SK-N-DZ (cell line): ENCODE measurements at regions not wholly inside any gene's neighbourhood (a gene's known extent, or its start where the extent isn't known, plus 50 kb on each side); places are given as distances from the start of the nearest gene placed in this dataset.
A peak's percentile ranks its signal among the peaks of the same experiment; 100 is the strongest.

ENCODE experiments used
- DNase-seq: peaks from one replicate; pipeline ENCODE4 v3.0.0-alpha.2; 2015; ENCODE audit warnings: low spot score

DNA sequence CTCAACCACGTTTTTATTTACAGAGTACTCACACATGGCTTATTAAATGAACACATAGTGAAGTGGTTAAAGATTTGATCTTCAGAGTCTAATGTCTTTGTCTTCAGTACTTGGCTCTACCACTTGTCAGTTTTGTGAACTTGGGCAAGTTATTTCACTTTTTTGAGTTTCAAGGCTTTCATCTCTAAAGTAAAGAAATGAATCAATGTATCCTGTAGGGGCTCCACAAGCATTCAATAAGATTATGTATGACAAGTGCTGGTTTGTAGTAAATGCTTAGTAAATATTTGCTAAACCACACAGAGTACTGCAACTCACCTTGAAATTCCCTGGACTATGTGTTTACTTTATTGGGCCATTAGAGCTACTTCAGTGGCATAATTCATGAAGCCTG is 446.0 kb upstream of the GOT2 start:
- no peak for DNase-seq

DNA sequence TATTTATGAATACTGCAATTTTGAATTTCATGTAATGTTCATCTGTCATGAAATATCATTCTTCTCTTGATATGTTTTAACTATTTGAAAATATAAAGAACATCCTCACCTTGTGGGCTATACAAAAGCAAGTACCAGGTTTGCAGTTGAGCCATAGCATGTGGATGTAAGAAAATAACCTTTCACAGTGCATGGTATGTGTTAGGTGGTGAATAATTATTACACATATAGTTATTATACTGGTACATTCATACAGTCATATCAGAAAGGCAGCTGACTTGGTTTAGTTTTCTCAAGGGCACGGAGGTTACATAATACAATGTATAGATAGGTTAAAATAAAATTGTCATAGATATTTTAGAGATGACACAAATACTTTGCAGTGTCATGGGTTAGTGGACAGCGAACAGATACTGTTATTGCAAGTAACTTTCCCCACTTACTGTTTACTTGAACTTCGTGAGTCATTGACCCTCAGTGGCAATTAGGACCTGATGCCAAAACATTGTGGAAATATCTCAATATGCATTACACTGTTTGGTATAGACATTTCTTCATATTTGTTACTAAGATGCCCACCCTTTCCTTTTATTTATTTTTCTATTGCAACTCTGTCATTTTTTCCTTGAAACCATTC is 445.4 kb upstream of the GOT2 start:
- no peak for DNase-seq

DNA sequence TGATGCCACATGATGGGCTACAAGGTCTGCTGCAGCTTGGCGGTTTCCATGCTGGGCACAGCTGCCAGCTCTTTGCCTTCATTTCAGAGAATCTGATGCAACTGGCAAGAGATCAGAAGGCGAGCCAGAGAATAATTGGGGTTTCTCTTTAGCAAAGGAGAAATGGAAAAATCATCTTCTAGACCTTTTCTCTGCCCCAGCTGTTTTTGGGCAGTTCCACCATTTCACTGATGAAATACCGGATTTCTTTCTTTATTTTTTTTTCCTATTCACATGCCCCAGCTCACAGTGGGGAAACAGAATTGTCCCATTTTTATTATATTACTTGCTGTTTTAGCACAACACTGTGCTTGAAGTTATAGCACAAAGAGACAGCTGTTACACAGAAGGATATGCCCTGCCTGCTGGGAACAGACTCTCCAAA is 439.3 kb upstream of the GOT2 start:
- no peak for DNase-seq

DNA sequence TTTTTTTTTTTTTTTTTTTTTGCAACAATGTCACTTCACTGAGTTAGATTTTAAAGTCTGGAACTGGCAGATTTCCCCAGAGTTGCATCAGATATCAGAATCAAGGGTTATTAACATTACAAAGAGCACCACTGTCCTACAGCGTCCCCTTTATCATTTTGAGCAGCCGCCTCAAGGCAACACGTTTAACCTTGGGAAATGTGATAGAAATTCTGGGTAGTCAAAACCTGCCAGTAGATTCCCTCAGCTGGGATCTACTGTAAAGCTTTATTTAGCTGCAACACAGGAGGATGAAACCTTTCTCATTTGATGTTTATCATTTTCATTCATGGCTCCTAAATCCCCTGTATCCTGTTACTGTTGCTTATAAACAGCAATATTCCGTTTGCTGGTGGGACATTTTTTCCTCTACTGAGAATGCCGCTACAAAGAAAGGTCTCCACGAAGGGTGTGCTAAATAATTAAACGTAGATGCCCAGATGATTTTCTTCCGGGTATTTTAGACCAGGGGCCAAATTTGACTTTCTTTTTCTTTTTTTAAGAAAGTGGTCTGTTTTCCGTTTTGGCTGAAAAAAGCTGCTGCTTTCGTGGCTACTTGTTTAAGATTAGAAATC is 436.1 kb upstream of the GOT2 start:
- peak; percentile 15 for DNase-seq

DNA sequence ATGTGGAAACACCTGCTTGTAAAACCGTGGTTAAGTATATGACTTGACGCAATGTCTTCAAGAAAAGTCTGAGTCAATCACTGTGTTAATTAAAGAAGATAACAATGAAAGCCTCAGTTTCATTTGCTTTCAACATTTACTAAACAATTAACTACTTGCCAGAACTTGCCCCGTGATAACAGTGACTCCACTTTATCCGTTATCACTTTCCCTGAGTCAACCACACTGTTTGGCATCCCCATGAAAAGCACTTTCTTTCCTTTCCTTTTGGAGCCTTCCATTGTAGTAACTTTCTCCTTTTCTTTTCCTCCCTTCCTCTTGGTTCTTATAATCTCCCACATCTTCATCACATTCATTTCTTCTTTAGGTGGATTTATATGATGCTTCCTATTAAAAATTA is 435.1 kb upstream of the GOT2 start:
- DNase-seq, result no peak

DNA sequence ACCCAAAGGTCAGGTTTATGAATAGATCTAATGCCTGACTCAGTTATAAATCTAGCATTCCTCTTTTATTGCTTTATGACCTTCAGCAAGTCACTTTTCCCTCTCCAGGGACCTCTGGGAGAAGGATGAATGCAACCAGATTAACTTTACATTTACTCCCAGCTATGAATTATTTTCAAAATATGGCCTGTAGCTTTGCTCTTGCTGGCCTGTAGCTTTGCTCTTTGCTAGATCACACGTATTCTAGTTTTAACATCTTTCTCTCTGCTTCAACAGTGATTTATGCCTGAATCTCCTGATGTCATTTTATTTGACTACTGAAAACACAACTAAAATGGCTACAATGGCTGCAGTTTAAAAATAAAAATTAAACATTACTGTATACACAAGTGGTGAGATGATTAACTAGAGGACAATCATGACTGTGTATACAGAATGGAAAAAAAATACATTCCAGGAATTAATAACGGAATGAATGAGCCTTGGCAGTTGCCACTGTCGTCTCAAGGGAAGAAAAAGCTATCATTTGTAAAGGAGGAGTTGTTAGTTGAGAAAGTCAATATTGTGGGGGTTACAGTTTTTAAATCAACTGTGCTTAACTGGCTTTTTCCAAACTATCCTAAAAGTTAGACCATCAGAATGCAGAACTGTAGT is 434.5 kb upstream of the GOT2 start:
- DNase-seq, result no peak

DNA sequence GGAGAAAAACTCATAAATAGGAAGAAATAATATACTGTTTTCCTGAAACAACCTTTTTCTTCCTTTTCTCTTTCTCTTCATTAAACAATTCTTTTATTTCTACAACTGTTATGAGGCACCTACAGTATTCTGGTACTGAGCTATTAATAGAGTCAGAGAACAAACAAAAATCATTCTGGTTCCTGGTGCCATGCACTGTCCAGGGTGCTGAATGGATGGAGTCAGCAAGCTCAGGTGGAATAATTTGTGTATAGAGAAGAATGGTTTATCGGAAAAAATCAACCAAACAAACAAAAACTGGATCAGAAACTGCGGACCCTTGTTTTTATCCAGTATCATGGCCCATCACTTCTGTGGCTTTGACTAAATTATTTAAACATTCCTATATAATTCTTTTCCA is 430.3 kb upstream of the GOT2 start:
- DNase-seq, result no peak

DNA sequence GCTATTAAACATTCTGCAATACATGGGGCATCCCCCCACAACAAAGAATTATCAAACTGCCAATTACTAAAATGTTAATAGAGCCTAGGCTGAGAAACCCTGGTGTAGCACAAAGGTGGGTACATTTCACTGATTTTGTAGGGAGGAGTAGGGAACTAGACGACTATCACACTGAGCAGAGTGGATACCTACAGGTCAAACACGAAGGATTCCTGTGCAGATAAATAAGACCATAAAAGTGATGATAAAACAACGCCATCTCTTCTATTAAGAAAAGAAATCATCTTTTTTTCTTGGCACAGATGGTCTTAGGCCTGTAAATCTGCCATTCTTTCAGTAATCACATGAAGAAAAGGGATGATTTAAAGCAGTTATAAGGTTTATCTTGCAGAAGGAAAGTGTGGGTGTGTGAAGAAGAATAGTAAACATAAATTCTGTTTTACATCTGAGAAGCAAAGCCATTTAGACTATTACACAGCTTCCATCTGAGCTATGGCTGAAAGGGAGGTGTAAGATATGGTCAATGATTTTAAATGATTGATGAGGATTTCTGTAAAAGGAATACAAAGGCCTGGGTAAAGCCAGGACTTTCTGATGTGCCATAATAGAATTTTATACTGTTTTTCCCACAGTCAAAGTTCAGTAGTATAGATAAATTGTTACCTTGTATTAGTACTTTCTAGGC is 429.4 kb upstream of the GOT2 start:
- DNase-seq, result no peak

DNA sequence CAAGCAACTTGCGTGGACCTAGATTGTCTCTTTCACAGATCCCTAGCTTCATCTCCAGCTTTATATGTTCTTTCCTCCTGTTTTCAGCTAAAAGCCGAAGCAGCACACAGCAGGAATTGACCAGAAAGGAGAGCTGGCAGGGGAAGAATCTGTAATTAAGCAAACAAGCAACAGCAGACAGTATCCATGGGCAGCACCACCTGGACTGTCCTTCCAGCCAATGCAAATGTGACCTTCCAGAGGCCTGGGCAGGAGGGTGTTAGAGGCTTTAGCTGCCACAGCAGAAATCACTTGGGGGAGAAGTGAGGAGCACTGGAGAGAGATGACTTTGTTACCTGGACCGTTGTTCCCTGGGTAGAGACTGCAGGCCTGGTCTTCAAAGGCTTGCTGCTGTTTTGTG is 427.6 kb upstream of the GOT2 start:
- DNase-seq, result no peak

DNA sequence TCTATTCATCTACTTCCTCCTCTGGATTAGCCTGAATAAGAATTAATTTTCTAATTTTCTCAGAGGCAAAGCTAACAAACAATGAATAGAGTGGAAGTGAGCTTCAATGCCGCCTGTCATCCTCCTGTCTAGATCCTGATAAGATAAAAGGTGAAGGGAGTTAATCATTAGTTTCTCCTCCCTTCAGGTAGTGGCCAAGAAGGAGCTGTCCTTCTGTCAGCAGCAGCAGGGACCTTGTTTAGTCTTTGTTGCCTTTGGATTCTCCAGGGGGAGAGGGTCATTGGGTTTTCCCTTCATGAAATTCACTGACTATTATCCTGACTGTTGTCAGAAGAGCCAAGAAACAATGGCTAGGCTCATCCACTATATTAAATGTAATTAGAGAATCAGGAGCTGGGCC is 420.2 kb upstream of the GOT2 start:
- DNase-seq, result no peak

DNA sequence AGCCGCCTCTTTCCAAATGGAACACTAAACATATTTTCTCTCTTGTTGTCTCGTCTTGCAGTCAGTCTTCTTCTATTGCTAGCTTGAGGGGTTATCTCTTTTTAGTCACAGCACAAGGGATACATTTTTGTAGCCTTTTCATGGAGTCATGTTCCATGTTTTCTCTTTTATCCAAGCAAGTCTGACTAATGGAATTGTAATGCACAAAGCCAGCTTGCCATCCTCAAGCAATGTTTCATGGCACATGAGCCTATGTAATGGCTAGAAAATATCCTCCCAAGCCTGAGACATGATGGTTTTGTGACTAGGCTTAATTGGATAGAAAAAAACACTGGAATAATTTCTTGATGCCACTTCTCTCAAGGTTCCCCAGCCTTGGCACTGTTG is 414.6 kb upstream of the GOT2 start:
- DNase-seq, result no peak

DNA sequence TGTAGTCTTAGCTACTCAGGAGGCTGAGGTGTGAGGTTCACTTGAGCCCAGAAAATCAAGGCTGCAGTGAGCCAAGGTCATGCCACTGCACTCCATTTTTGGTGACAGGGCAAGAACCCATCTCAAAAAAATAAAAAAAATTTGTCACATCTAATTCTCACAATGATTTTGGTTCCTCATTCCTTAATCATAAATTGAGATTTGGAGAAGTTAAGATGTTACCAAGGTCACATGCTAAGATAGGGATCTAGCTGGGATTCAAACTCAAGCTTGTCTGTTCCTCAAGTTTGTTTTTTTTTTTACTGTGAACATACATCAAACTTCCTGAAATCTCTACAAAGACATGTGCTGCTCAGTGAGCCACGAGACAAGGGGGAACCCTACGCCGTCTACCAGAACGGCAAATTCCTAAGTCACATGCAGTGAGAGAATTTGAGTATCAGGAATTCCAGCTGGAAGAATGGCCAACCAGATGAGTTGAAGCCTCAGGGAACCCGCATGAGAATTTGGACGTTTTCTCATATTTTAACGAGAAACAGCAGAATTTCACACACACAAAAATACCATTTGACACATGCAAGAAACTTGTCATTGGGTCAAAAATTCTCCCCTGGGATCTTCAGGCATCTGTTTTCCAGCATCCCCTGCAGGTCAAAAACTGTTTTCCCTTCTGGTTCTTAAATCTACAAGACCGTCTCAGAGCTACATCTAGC is 414.1 kb upstream of the GOT2 start:
- no peak for DNase-seq

DNA sequence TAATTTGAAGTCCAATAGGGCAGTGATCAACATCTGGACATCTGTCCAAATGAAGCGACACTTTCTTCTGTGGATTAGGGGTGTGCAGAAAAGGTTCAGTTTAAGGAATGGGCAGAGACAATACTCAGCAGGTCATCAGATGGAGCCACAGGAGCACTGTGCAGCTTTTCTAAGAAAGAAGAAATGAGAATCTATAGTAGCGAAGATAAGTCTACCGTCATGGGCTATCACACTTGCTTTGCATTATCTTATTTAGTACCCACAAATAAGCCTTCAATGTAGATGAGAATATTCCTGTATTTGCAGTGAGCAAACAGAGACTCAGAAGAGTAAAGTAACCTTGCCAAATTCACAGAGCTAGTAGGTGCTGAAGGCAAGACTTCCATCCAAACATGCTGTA is 412.0 kb upstream of the GOT2 start:
- DNase-seq, result no peak

DNA sequence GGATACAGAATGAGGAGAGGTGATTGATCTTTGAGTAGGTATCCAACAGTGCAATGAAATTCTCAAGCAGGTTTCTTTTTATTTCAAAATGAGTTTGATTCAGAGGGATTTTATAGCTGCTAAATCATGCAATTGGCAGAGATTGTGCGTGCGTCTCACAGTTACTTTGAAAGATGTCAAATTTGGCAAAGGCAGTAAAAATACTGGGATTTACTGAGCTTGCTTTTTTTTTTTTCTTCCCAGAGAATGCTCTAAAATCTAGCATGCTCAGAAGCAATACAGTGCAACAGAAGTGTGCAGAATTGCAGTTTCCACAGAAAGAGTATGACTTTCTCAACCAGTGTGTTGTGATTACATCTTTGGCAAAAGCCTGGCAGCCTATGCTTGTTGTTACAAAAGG is 410.7 kb upstream of the GOT2 start:
- no peak for DNase-seq

DNA sequence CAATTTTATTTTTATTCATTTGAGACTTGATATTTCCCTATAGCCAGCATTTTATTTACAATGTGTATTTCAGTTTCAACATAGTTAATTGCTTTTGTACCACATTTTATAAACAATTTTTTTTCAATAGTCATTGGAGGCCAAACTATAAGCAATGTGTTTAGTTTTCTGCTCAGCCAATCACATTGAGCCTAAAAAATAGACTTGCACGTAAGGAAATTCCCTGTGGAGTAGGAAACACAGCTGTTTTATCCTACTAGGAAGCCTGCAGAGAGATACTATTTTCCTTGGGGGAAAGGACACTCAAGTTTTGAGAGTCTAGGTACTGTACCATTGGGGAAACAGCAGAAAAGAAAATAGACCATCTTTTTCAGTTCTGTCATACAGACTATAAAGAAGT is 410.2 kb upstream of the GOT2 start:
- DNase-seq, result no peak

DNA sequence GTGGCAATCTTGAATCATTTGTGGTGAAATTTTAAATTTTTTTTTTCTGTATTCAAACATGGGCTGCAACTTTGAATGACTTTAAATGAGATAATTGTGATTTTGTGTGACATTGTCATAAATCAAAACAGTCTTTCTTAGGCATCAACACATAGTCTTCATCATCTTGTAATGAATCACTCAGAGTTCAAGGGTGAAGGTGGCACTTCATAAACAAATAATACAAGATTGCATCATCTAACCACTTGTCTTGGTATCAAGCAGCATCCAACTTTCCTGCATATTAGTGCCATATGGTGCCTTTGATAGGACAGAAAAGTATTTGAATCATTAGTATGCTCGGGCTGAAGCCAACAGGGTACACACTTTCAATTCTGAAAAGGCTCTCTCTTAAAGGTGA is 392.4 kb upstream of the GOT2 start:
- DNase-seq, result no peak

DNA sequence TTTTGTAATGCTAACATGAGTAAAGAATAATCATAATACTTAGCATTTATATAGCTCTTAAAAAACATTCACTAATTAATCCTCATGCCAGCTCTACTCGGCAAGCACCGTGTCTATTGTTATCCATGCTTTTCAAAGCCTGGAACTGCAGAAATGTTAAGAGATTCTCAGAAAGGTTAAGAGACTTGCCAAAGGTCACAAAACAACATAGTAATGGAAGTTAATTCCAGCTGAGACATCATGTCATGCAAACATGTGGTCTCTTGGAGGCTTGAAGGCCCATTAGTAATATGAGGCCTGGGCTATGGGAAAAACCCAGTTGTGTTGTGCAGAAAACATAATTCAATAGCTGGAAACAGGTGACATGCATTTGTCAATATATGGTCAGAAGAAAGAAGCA is 389.9 kb upstream of the GOT2 start:
- no peak for DNase-seq

DNA sequence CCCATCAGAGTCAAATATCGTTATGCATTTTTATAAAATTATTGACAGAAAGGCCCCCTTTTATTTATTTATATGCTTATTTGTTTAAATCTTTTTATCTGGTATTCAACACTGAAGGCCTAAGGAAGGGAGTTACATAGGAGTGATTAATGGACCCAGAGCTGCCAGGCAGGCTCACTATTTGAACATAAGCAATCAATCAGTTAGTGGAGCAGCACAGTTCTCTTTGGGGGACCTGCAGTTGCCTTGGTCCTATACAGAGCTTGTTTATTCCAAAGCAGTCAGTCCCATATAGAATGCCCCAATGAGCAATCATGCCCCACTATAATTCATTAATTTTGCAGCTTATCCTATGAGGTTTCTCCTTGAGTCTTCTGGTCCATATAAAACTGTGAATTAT is 389.4 kb upstream of the GOT2 start:
- DNase-seq, result no peak

DNA sequence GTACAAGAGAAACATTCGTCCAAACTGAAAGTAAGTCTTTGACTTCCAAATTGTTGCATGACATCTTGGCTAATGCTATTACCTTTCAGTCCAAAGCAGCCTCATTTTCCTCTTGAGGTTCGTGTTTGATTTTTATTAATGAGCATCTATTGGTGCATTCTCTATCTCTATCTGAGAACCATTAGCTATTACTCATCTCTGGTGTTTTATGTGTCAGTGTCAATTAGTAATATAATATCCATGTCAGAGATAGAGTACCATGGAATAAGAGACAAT is 388.1 kb upstream of the GOT2 start:
- no peak for DNase-seq

DNA sequence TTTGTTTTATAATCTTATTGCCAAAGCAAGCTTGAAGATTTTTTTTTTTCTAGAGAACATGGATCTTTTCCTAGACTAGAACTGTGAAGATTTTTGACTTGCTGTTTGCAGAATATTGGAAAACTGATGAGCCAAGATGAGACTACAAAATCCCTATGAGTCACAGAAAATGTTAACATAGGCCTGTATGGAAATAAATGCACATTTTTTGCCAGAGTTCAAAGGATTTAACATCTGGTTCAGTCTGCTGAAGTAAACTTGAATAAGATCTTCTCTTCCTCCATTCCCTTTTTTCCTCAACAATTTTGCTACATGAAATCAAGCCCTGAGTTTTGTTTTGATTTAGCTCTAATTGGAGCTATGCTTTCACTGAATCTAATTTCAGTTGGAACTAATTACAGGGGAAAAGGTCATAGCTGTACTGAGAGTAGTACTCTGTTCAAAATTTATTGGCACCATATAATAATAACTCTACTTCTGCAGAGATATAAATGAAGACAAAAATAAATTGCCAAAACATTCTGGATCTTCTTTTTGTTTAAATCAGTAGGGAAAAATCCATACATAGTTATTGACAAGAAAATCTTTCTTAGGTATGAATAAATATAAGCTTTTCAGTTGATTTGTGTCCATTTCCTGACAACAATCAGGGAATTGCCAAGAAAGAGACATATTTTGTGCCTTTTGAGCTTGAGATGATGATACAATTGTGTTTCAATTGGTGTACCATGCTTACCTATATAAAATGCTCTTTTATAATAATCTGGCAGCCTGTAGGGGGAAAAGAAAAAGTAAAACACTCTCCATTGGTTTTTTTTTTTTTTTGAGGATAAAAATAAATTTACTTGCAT is 387.5 kb upstream of the GOT2 start:
- no peak for DNase-seq

DNA sequence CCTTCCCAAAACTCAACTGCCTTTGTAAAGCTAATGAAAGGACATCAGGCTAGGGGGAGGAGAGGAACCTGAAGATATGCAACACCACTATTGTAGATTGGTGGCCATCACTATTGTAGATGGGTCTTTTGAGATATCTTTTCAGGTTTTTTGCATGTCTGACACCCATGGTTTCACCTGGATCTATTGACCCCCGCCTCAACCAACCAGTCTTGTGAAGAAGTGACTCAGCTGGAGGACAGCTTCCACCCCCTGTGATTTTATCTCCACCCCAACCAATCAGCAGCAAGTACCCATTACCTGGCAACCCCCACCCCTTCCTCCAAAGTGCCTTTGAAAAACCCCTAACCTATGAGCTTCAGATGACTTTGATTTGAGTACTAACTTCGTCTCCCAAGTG is 382.6 kb upstream of the GOT2 start:
- DNase-seq, result no peak

DNA sequence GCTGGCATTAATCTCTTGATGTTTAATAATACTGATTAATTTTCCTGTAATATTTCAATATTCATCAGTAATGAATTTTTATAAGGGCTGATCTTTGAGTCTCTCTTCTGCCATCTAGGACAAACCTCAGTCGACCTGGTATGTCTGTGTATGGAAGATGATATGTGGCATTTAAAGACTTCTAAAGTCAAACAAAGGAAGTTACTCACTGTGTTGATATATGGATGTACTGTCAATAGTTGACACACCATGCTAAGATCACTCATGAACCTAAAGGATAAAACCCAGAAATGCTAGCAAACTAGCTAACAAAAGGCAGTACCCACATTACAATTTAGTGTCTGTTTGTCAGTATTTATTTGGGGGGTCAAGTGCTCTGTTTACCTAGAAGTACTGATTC is 380.7 kb upstream of the GOT2 start:
- no peak for DNase-seq
